Lower leg skin (tissue), 4 donors: ENCODE measurements at regions not wholly inside any gene's neighbourhood (a gene's known extent, or its start where the extent isn't known, plus 50 kb on each side); places are given as distances from the start of the nearest gene placed in this dataset.

Experiments used
- DNase-seq, 2 donors: peaks; one replicate each; pipeline ENCODE4 v3.0.0-alpha.2; 2019; ENCODE audit warnings: low spot score in 2 of 2
- H3K4me3 ChIP-seq: fragments of 200-600 bp; sonication (generic); 2 replicates; pipeline ENCODE4 v1.5.1; 2017; ENCODE audit warnings: mild to moderate bottlenecking, low read depth; ENCODE audit not compliant: poor library complexity, severe bottlenecking
- POLR2A ChIP-seq, 2 donors: fragments of 450-650 bp; IDR thresholded peaks; one replicate each; pipeline ENCODE4 v1.6.1; 2016 to 2017; ENCODE audit warnings: antibody characterized with exemption in 2 of 2, mild to moderate bottlenecking in 1 of 2, moderate library complexity in 1 of 2
- WGBS, 2 donors: methylation state at CpG; one replicate each; pipeline ENCODE4 v1.1.5; 2018; 5-methylcytosine and 5-hydroxymethylcytosine counted together
- intact Hi-C: fragments of 100-400 bp; cut with DNase I; formaldehyde crosslinking; loops from one replicate; pipeline ENCODE4 v1.15.0; 2023; ENCODE audit warnings: low total_unique reads
- TF ChIP-seq, protein P1 (sequence below), 3 donors: fragments of 450-650 bp; IDR thresholded peaks; one replicate each; pipeline ENCODE4 v1.5.1; 2016; ENCODE audit warnings: antibody characterized with exemption in 3 of 3, mild to moderate bottlenecking in 3 of 3, moderate library complexity in 2 of 3

DNA sequence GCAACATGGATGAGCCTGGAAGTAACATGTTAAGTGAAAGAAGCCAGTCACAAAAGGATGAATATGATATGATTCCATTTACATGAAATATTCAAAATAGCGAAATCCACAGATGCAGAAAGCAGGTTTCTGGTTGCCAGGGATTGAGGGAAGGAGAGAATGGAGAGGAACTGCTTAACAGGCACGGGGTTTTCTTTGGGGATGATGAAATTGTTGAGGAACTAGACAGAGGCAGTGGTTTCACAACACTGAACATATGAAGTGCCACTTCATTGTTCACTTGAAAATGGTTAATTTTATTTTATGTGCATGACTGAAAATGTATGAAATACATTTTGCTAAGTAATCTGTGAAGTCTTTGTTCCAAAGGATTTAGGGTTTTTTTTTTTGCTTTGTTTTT is 182.5 kb upstream of the TBL1X start:
- DNase-seq: no peak
- WGBS, 2 donors: 55 to 76% methylated on average over 2 of the region's 2 CpGs
- TF ChIP-seq, protein P1, sequence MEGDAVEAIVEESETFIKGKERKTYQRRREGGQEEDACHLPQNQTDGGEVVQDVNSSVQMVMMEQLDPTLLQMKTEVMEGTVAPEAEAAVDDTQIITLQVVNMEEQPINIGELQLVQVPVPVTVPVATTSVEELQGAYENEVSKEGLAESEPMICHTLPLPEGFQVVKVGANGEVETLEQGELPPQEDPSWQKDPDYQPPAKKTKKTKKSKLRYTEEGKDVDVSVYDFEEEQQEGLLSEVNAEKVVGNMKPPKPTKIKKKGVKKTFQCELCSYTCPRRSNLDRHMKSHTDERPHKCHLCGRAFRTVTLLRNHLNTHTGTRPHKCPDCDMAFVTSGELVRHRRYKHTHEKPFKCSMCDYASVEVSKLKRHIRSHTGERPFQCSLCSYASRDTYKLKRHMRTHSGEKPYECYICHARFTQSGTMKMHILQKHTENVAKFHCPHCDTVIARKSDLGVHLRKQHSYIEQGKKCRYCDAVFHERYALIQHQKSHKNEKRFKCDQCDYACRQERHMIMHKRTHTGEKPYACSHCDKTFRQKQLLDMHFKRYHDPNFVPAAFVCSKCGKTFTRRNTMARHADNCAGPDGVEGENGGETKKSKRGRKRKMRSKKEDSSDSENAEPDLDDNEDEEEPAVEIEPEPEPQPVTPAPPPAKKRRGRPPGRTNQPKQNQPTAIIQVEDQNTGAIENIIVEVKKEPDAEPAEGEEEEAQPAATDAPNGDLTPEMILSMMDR (IDR thresholded peaks at IDR 0.05): no peak
- TF ChIP-seq POLR2A (IDR thresholded peaks at IDR 0.05): no peak
- intact Hi-C loops: no loop called here
- no peak overlapping the region for H3K4me3 ChIP-seq

DNA sequence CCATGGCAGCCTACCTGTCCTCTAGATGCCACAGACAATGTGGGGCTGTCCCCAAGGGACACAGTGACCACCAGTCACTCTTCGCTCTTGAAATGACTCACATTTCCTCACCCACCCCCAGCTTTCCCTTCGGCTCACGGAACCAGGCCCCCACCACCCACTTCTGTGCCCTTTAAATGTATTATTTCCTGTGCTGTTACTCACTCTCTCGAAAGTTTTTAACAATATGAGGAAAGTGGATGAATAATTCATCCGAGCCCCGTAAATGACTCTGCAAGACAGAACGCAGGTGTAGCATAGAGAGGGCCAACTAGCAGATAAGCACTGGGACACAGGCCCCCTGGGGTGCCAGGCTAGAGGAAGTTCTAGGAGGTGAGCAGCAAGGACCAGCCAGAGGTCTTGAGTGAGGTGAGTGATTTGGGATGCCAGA is 179.5 kb upstream of the TBL1X start:
- intact Hi-C loops: no loop called here
- DNase-seq: no peak
- TF ChIP-seq, protein P1 (IDR thresholded peaks at IDR 0.05): no peak
- no peak for TF ChIP-seq POLR2A (IDR thresholded peaks at IDR 0.05)
- H3K4me3 ChIP-seq: no peak overlapping the region
- 64 to 69% methylated on average over 6 to 7 of the region's 7 CpGs for WGBS, 2 donors

DNA sequence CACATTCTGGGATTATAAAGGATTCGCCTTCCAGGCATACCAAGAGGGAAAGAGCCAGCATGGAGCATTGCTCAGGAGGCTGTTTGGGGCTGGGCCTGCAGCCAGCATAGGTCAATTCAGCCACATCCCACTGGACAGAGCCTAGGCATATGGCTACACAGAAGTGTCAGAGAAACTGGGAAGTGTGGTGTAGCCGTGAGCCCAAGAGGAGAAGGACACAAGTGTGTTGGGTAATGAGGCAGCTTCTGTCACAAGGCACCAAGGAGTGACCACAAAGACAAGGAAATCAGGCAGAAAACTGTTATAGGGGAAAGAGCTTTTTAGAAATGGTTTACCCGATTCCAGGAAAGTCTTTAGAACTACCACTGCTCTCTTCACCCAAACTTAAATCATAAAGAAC is 178.6 kb upstream of the TBL1X start:
- DNase-seq: peak in 1 of 2 donors; percentile 12
- WGBS, 2 donors: 72 to 79% methylated on average over 3 of the region's 3 CpGs
- TF ChIP-seq, protein P1 (IDR thresholded peaks at IDR 0.05): no peak
- TF ChIP-seq POLR2A (IDR thresholded peaks at IDR 0.05): no peak
- H3K4me3 ChIP-seq: no peak overlapping the region
- intact Hi-C loops: no loop called here

DNA sequence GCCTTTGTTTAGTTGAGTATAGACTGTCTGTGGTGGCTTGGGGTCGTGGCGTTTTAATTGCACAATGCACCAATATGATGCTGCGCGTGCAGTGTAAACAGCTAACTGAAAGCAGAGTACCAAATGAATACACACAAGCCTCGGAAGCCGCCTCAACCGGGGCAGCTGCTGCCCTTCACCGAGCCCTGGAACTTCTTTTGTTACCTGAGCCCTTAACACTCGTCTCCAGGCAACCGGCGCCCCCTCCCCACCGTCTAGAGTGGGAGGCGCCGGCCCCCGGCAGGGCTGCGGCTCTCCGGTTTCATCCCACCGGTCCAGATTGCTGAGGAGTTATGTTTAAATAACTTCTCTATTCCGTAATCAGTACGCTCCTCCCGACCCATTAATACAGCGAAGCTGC is 173.2 kb upstream of the TBL1X start:
- no peak for TF ChIP-seq POLR2A (IDR thresholded peaks at IDR 0.05)
- TF ChIP-seq, protein P1 (IDR thresholded peaks at IDR 0.05): no peak
- no peak for DNase-seq
- H3K4me3 ChIP-seq: no peak overlapping the region
- 25 to 31% methylated on average over 22 of the region's 22 CpGs for WGBS, 2 donors
- intact Hi-C loops: no loop called here

DNA sequence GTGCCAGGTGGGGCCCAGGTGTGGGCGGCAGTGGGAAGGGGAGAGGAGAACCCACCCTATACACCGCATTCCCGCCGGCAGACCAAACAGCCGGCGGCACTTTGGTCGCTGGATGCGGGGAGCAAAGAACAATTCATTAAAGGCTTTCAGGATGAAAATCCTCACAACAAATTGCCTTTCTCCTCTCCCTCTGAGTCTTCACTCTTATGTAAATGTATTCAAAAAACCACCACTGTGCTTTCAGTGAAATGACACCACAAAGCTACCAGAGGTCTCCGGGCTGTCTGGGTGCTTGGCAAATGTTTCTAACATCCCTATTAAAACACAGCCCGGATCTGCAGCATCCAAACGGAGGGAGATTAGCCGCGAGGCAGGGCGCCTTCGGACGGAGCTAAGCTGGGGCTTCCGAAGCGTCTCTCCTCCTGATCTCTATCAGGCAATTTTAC is 171.8 kb upstream of the TBL1X start:
- 32 to 41% methylated on average over 18 of the region's 18 CpGs for WGBS, 2 donors
- intact Hi-C loops: no loop called here
- no peak for DNase-seq

DNA sequence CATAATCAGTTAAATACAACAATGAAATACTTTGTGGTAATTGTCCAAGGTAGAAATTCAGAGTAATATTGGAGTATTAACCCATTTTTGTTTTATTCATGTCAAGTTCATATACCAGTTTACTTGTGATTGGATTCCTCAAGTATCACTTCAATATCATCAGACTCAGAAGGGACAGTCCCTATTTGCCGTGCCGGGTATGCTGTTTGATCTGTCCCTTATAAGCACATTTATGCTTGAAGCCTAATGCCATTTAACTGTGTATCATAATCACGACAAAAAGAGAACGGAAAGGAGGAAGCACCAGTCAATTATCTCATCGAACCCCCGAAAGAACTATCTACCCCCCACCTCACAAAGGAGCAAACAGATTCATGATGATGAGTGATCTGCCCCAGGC is 171.0 kb upstream of the TBL1X start:
- WGBS, 2 donors: 54 to 68% methylated on average over 6 of the region's 6 CpGs
- no peak for DNase-seq
- TF ChIP-seq, protein P1 (IDR thresholded peaks at IDR 0.05): no peak
- TF ChIP-seq POLR2A (IDR thresholded peaks at IDR 0.05): no peak
- no peak overlapping the region for H3K4me3 ChIP-seq
- intact Hi-C loops: no loop called here

More for the DNA sequence above, 171.8 kb upstream of the TBL1X start:
- no peak overlapping the region for H3K4me3 ChIP-seq
- TF ChIP-seq, protein P1 (IDR thresholded peaks at IDR 0.05): no peak
- TF ChIP-seq POLR2A (IDR thresholded peaks at IDR 0.05): no peak
